Activated T-helper 17 cell treated with anti-CD3 and anti-CD28 coated beads, Interleukin-2, amount 50 U/mL, for 72 hours (primary cell): ENCODE measurements at regions not wholly inside any gene's neighbourhood (a gene's known extent, or its start where the extent isn't known, plus 50 kb on each side); places are given as distances from the start of the nearest gene placed in this dataset.
"Not testable (repeated sequence)": the region's sequence is repeated elsewhere in the genome, so short reads cannot be mapped to it uniquely, and the experiment has no call there.

Experiments
- ATAC-seq: fragments of 150-1000 bp; cut with Tn5 transposase; replicated peaks from 2 replicates; pipeline ENCODE4 v1.10.0; 2021; ENCODE audit warnings: mild to moderate bottlenecking, moderate library complexity
- H3K27ac Mint-ChIP-seq: one replicate; pipeline ENCODE4 v1.8.0; 2022; ENCODE audit warnings: mixed read lengths
- H3K27me3 Mint-ChIP-seq: one replicate; pipeline ENCODE4 v1.8.0; 2022; ENCODE audit warnings: mixed read lengths
- H3K36me3 Mint-ChIP-seq: one replicate; pipeline ENCODE4 v1.8.0; 2022; ENCODE audit warnings: low read depth, mild to moderate bottlenecking, mixed read lengths
- H3K4me1 Mint-ChIP-seq: one replicate; pipeline ENCODE4 v1.8.0; 2022; ENCODE audit warnings: mixed read lengths
- H3K4me3 Mint-ChIP-seq: one replicate; pipeline ENCODE4 v1.8.0; 2022; ENCODE audit warnings: mild to moderate bottlenecking, mixed read lengths
- H3K9me3 Mint-ChIP-seq: one replicate; pipeline ENCODE4 v1.8.0; 2022; ENCODE audit warnings: mixed read lengths

- Mint-ChIP-seq H3K27ac (no peak overlapping the region), H3K27me3 (no peaks in the 10 kb centered on the region), H3K4me1 (no peaks in the 10 kb centered on the region), H3K9me3 (no peaks in the 10 kb centered on the region), H3K36me3 (no peaks in the 10 kb centered on the region), H3K4me3 (no peak overlapping the region)
- ATAC-seq: no peak
These were observed 189.2 kb downstream of the DLEU7 start for GRCh38 chr13:50654331-50654730.

- H3K4me3 Mint-ChIP-seq, H3K27ac Mint-ChIP-seq, H3K36me3 Mint-ChIP-seq, H3K9me3 Mint-ChIP-seq, H3K27me3 Mint-ChIP-seq, H3K4me1 Mint-ChIP-seq, ATAC-seq: not testable (repeated sequence)
These were observed 181.6 kb downstream of the DLEU7 start for GRCh38 chr13:50661881-50662280.

GRCh38 chr13:50664951-50665350 is 178.5 kb downstream of the DLEU7 start:
- Mint-ChIP-seq H3K4me1 (no peaks in the 10 kb centered on the region), H3K4me3 (no peak overlapping the region), H3K27me3 (no peaks in the 10 kb centered on the region), H3K9me3 (no peaks in the 10 kb centered on the region), H3K36me3 (no peaks in the 10 kb centered on the region), H3K27ac (no peak overlapping the region)
- ATAC-seq: no peak

- no peak overlapping the region for H3K27ac Mint-ChIP-seq
These were observed 175.4 kb downstream of the DLEU7 start for GRCh38 chr13:50668049-50668448.

GRCh38 chr13:50668691-50669271 is 174.7 kb downstream of the DLEU7 start:
- no peak overlapping the region for H3K27ac Mint-ChIP-seq
- no peaks in the 10 kb centered on the region for H3K4me1 Mint-ChIP-seq
- H3K36me3 Mint-ChIP-seq: no peaks in the 10 kb centered on the region
- ATAC-seq: no peak
- no peaks in the 10 kb centered on the region for H3K9me3 Mint-ChIP-seq
- H3K4me3 Mint-ChIP-seq: no peak overlapping the region
- H3K27me3 Mint-ChIP-seq: no peaks in the 10 kb centered on the region

More at GRCh38 chr13:50668049-50668448, 175.4 kb downstream of the DLEU7 start:
- Mint-ChIP-seq H3K36me3 (no peaks in the 10 kb centered on the region), H3K9me3 (no peaks in the 10 kb centered on the region), H3K27me3 (no peaks in the 10 kb centered on the region), H3K4me3 (no peak overlapping the region), H3K4me1 (no peaks in the 10 kb centered on the region)
- no peak for ATAC-seq

GRCh38 chr13:50670272-50670671 is 173.2 kb downstream of the DLEU7 start:
- Mint-ChIP-seq H3K36me3 (no peaks in the 10 kb centered on the region), H3K4me3 (no peak overlapping the region), H3K4me1 (no peaks in the 10 kb centered on the region), H3K27ac (no peak overlapping the region), H3K9me3 (no peaks in the 10 kb centered on the region), H3K27me3 (no peaks in the 10 kb centered on the region)
- ATAC-seq: no peak

- Mint-ChIP-seq H3K4me1 (no peaks in the 10 kb centered on the region), H3K4me3 (no peak overlapping the region), H3K27me3 (no peaks in the 10 kb centered on the region), H3K27ac (no peak overlapping the region), H3K36me3 (no peaks in the 10 kb centered on the region), H3K9me3 (no peaks in the 10 kb centered on the region)
- no peak for ATAC-seq
These were observed 172.5 kb downstream of the DLEU7 start for GRCh38 chr13:50670847-50671496.

- Mint-ChIP-seq H3K4me3 (no peak overlapping the region), H3K27me3 (no peaks in the 10 kb centered on the region), H3K4me1 (no peaks in the 10 kb centered on the region), H3K9me3 (no peaks in the 10 kb centered on the region), H3K27ac (no peak overlapping the region), H3K36me3 (no peaks in the 10 kb centered on the region)
- ATAC-seq: no peak
These were observed 172.0 kb downstream of the DLEU7 start for GRCh38 chr13:50671497-50671850.

- H3K9me3 Mint-ChIP-seq: no peaks in the 10 kb centered on the region
- no peak overlapping the region for H3K27ac Mint-ChIP-seq
- no peak for ATAC-seq
- H3K4me1 Mint-ChIP-seq: no peaks in the 10 kb centered on the region
- H3K4me3 Mint-ChIP-seq: no peak overlapping the region
- no peaks in the 10 kb centered on the region for H3K36me3 Mint-ChIP-seq
- H3K27me3 Mint-ChIP-seq: no peaks in the 10 kb centered on the region
These were observed 171.5 kb downstream of the DLEU7 start for GRCh38 chr13:50672025-50672424.

- Mint-ChIP-seq H3K36me3 (no peaks in the 10 kb centered on the region), H3K4me1 (no peaks in the 10 kb centered on the region), H3K27me3 (no peaks in the 10 kb centered on the region), H3K27ac (no peak overlapping the region), H3K9me3 (no peaks in the 10 kb centered on the region), H3K4me3 (no peak overlapping the region)
- ATAC-seq: no peak
These were observed 167.8 kb downstream of the DLEU7 start for GRCh38 chr13:50675651-50676050.

- no peak for ATAC-seq
- Mint-ChIP-seq H3K9me3 (no peaks in the 10 kb centered on the region), H3K4me3 (no peak overlapping the region), H3K27ac (no peak overlapping the region), H3K27me3 (no peaks in the 10 kb centered on the region), H3K36me3 (no peaks in the 10 kb centered on the region), H3K4me1 (no peaks in the 10 kb centered on the region)
These were observed 166.9 kb downstream of the DLEU7 start for GRCh38 chr13:50676602-50677001.

- Mint-ChIP-seq H3K27ac (no peak overlapping the region), H3K36me3 (no peaks in the 10 kb centered on the region), H3K9me3 (no peaks in the 10 kb centered on the region), H3K4me1 (no peaks in the 10 kb centered on the region), H3K27me3 (no peaks in the 10 kb centered on the region), H3K4me3 (no peak overlapping the region)
- no peak for ATAC-seq
These were observed 166.2 kb downstream of the DLEU7 start for GRCh38 chr13:50677258-50677657.

- Mint-ChIP-seq H3K4me1 (no peaks in the 10 kb centered on the region), H3K36me3 (no peaks in the 10 kb centered on the region), H3K9me3 (no peaks in the 10 kb centered on the region), H3K27ac (no peak overlapping the region), H3K4me3 (no peak overlapping the region), H3K27me3 (no peaks in the 10 kb centered on the region)
- ATAC-seq: no peak
These were observed 165.6 kb downstream of the DLEU7 start for GRCh38 chr13:50677687-50678463.

- H3K9me3 Mint-ChIP-seq: no peaks in the 10 kb centered on the region
- no peak overlapping the region for H3K27ac Mint-ChIP-seq
- ATAC-seq: no peak
- H3K36me3 Mint-ChIP-seq: no peaks in the 10 kb centered on the region
- no peaks in the 10 kb centered on the region for H3K4me1 Mint-ChIP-seq
- no peaks in the 10 kb centered on the region for H3K27me3 Mint-ChIP-seq
- no peak overlapping the region for H3K4me3 Mint-ChIP-seq
These were observed 164.9 kb downstream of the DLEU7 start for GRCh38 chr13:50678464-50679162.

GRCh38 chr13:50679321-50679720 is 164.2 kb downstream of the DLEU7 start:
- no peak overlapping the region for H3K4me3 Mint-ChIP-seq
- no peaks in the 10 kb centered on the region for H3K4me1 Mint-ChIP-seq
- no peak overlapping the region for H3K27ac Mint-ChIP-seq
- no peaks in the 10 kb centered on the region for H3K36me3 Mint-ChIP-seq
- no peaks in the 10 kb centered on the region for H3K9me3 Mint-ChIP-seq
- H3K27me3 Mint-ChIP-seq: no peaks in the 10 kb centered on the region
- ATAC-seq: no peak
